ENCODE measurements at regions not wholly inside any gene's neighbourhood (a gene's known extent, or its start where the extent isn't known, plus 50 kb on each side); places are given as distances from the start of the nearest gene placed in this dataset.

- Histone ChIP-seq H3K27me3 (ENCODE audit: control insufficient read depth, insufficient read depth, low read length) (no peaks in the 10 kb centered on the region), H3K27ac (ENCODE audit: low read length) (no peak overlapping the region), H3K36me3 (ENCODE audit: control insufficient read depth, insufficient read depth, low read length) (no peaks in the 10 kb centered on the region), H3K4me1 (ENCODE audit: control insufficient read depth, insufficient read depth, low read length) (no peaks in the 10 kb centered on the region), H3K9me3 (ENCODE audit: control insufficient read depth, insufficient read depth, low read depth, low read length) (no peaks in the 10 kb centered on the region), H3K4me3 (ENCODE audit: low read depth in 2 of 2, low read length in 2 of 2) (no peak overlapping the region)
- intact Hi-C loops (cut with micrococcal nuclease; ENCODE audit: unreplicated experiment) (no loop called here), in situ Hi-C loops (cut with HindIII; ENCODE audit: low pct_unique_long_range_greater_than_20kb, low sequenced_read_pairs) (no loop called here)
- ATAC-seq = no peak
- DNase-seq (ENCODE audit: low read depth, low spot score) = no peak
- TF ChIP-seq CTCF (IDR thresholded peaks at IDR 0.05) = no peak
- no peak for TF ChIP-seq TCF7L2 (IDR thresholded peaks at IDR 0.05; ENCODE audit: low read depth, low read length)
- TF ChIP-seq SIN3A (IDR thresholded peaks at IDR 0.05; ENCODE audit: borderline replicate concordance, insufficient read depth, low read depth, low read length) = no peak
- no peak for TF ChIP-seq POLR2AphosphoS5 (IDR thresholded peaks at IDR 0.05; ENCODE audit: low read depth, low read length)
- no peak for TF ChIP-seq REST (IDR thresholded peaks at IDR 0.05; ENCODE audit: insufficient read depth in 1 of 2, low read depth in 2 of 2, low read length in 1 of 2)
- CTCF ChIA-PET = no interaction called here
- BruUV-seq (replicated peaks) = no TSS peak
- POLR2A ChIA-PET = no interaction called here
Observed at GRCh38 chr15:87348746-87349145, 907.8 kb downstream of the NTRK3 start.

GRCh38 chr15:87347806-87348515, 908.6 kb downstream of the NTRK3 start:
- BruUV-seq (replicated peaks) = no TSS peak

More at GRCh38 chr15:87347806-87348515, 908.6 kb downstream of the NTRK3 start:
- no peak overlapping the region for H3K4me3 ChIP-seq (ENCODE audit: low read depth in 2 of 2, low read length in 2 of 2)
- no peak for DNase-seq (ENCODE audit: low read depth, low spot score)
- ATAC-seq = no peak
- no peak for TF ChIP-seq POLR2AphosphoS5 (IDR thresholded peaks at IDR 0.05; ENCODE audit: low read depth, low read length)
- no peak for TF ChIP-seq REST (IDR thresholded peaks at IDR 0.05; ENCODE audit: insufficient read depth in 1 of 2, low read depth in 2 of 2, low read length in 1 of 2)
- no peak for TF ChIP-seq SIN3A (IDR thresholded peaks at IDR 0.05; ENCODE audit: borderline replicate concordance, insufficient read depth, low read depth, low read length)
- no peak for TF ChIP-seq CTCF (IDR thresholded peaks at IDR 0.05)
- TF ChIP-seq TCF7L2 (IDR thresholded peaks at IDR 0.05; ENCODE audit: low read depth, low read length) = no peak
- no peaks in the 10 kb centered on the region for H3K9me3 ChIP-seq (ENCODE audit: control insufficient read depth, insufficient read depth, low read depth, low read length)
- no peaks in the 10 kb centered on the region for H3K36me3 ChIP-seq (ENCODE audit: control insufficient read depth, insufficient read depth, low read length)
- intact Hi-C loops (cut with micrococcal nuclease; ENCODE audit: unreplicated experiment) (no loop called here), in situ Hi-C loops (cut with HindIII; ENCODE audit: low pct_unique_long_range_greater_than_20kb, low sequenced_read_pairs) (no loop called here)
- no peaks in the 10 kb centered on the region for H3K27me3 ChIP-seq (ENCODE audit: control insufficient read depth, insufficient read depth, low read length)
- ChIA-PET POLR2A (no interaction called here), CTCF (no interaction called here)
- no peaks in the 10 kb centered on the region for H3K4me1 ChIP-seq (ENCODE audit: control insufficient read depth, insufficient read depth, low read length)
- no peak overlapping the region for H3K27ac ChIP-seq (ENCODE audit: low read length)
